Epithelial cell of esophagus (primary cell): ENCODE measurements at regions not wholly inside any gene's neighbourhood (a gene's known extent, or its start where the extent isn't known, plus 50 kb on each side); places are given as distances from the start of the nearest gene placed in this dataset.

Source experiments
- DNase-seq: peaks from one replicate; pipeline ENCODE4 v3.0.0; 2010; ENCODE audit warnings: low read depth
- H3K4me3 ChIP-seq: 2 replicates; pipeline ENCODE4 v1.5.1; 2011; ENCODE audit warnings: mild to moderate bottlenecking, low read length, control low read depth
- CTCF ChIP-seq: IDR thresholded peaks from 2 replicates; pipeline ENCODE4 v1.5.1; 2011; ENCODE audit warnings: low read depth, mild to moderate bottlenecking, low read length, control low read depth, inconsistent platforms; ENCODE audit not compliant: insufficient read depth; ENCODE audit errors: missing control alignments

DNA sequence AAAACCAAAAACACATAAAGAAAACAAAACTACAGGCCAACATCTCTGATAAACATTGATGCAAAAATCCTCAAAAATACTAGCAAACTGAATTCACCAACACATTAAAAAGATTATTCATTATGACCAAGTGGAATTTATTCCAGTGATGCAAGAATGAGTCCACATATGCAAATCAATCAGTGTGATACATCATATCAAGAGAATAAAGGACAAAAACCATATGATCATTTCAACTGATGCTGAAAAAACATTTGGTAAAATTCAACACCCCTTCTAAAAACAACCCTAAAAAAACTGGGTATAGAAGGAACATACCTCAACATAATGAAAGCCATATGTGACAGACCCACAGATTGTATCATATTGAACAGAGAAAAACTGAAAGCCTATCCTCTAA is 265.6 kb upstream of the DCBLD2 start:
- no peak for TF ChIP-seq CTCF
- peak; percentile 14 for DNase-seq
- H3K4me3 ChIP-seq = no peak overlapping the region

DNA sequence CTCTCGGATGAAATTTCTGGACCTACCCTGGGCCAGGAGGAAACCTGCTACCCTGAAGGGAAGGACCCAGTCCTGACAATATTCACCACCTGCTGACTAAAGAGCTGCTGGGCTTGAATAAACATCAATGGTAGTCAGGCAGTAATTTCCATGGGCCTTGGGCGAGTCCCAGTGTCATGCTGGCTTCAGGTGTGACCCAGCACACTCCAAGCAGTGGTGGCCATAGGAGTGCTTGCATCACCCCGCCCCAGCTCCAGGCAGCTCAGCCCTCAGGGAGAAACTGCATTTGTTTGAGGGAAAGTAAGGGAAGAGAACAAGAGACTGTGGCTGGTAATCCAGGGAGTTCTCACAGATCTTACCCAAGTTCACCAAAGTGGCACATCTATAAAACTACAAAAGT is 261.8 kb upstream of the DCBLD2 start:
- no peak for DNase-seq
- no peak for TF ChIP-seq CTCF
- H3K4me3 ChIP-seq = no peak overlapping the region

DNA sequence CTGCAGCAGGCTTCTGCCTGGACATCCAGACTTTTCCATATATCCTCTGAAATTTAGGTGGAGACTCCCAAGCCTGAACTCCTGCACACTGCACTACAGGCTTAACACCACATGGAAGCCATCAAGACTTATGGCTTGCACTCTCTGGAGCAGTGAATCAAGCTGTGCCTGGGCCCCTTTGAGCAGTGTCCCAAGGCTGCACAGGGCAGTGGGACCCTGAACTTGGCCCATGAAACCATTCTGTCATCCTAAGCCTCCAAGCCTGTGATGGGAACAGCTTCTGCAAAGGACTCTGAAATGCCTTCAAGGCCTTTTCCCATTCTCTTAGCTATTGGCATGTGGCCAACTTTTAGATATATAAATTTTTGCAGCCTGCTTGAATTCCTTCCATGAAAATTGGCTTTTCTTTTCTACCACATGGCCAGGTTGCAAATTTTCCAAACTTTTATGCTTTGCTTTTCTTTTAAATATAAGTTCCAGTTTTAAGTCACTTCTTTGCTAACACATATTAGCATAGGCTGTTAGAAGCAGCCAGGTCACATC is 257.8 kb upstream of the DCBLD2 start:
- no peak for TF ChIP-seq CTCF
- no peak for DNase-seq
- no peak overlapping the region for H3K4me3 ChIP-seq

DNA sequence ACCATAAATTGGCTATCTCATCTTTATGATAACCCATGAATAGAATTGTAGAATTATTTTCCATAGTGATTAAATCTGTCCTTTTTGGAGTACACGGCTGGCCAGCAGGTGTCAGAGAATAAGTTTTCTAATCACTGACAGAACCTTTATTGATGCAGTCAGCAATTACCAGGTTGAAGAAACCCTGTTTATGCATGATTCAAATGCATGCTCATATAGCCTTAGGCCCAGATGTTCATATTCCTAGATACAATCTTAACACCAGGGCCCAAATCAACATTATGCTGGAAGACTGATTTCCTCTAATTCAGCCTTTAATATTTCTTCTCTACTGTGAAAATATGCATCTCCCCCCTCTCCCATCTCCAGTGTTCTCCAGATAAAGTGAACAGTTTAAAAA is 243.5 kb upstream of the DCBLD2 start:
- no peak for TF ChIP-seq CTCF
- peak; percentile 32 for DNase-seq
- H3K4me3 ChIP-seq = no peak overlapping the region

DNA sequence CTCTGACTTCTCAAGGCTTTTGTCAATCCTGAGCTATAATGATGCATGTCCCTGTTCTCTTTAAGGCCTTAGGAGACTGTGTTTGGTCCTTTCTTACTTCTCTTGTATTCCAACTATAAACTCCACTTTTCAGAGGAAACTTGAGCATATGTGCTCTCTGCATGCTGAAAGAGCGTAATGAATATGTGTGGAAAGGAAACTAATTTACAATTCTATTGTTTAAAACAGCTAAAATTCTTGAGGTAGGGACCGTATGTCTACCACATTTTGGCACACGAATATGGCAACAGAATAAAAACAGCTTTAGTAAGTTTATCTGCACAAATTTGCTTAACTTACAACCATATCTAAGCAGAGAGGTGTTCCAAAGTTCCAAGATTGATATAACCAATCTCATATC is 242.0 kb upstream of the DCBLD2 start:
- no peak overlapping the region for H3K4me3 ChIP-seq
- no peak for DNase-seq
- no peak for TF ChIP-seq CTCF

GRCh38 chr3:99134986-99135385 is 233.5 kb upstream of the DCBLD2 start:
- DNase-seq = no peak
- no peak for TF ChIP-seq CTCF
- no peak overlapping the region for H3K4me3 ChIP-seq

DNA sequence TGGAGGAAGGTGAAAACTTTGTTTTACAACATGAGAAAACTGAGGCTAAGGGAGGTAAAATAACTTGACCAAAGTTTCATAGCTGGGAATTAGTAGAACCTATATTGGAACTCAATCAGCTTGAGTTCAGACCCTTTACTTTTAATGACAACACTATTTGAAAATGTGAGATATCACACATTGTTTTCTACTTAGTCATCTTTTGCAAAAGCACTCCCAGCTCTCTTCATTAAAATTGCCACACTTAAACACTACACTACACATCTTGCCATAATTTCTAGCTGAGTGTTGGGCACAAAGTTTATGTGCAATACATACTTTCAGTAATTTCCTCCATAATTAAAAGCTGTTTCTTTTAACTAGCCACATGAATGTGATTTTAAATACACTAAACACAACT is 230.4 kb upstream of the DCBLD2 start:
- no peak for TF ChIP-seq CTCF
- peak; percentile 41 for DNase-seq

More for the DNA sequence above, 230.4 kb upstream of the DCBLD2 start:
- H3K4me3 ChIP-seq = no peak overlapping the region
